ENCODE measurements at regions not wholly inside any gene's neighbourhood (a gene's known extent, or its start where the extent isn't known, plus 50 kb on each side); places are given as distances from the start of the nearest gene placed in this dataset.

DNA sequence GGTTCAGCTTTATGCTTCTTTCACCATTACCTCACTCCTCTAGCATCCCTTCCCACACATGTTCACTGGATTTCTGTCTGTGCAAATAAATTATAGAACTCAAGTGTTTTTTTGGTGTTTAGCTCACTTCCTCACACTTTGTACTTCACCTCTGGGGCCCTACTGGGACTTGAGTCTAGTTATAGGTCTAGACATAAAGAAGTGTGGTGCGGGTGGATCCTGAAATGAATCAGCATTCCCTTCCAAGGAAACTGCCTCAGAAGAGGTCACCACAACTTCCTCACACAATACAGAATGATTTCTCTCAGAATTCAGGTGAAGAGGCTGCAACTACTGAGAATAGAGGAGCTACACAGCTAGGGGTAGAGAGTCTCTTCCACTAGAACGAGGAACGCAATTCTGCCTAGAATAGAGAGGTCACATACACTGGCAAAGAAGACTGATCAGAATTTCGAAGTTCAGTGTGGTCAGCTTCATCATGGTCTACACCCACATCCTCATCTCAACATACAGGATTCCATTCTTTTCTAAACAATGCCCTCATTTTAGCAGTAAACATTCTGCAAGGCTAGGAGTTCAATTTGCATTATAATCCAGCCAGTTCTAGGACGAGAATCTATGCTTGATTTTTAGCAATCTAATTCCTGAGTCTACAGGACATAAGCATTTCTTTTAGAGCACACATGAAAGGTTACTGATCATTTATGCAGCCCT lies 938.7 kb upstream of the PHF14 start:
- Histone ChIP-seq H3K4me3 (ENCODE audit: control insufficient read depth in 2 of 3, extremely low read depth in 1 of 3, insufficient read depth in 2 of 3, low read depth in 1 of 3, low read length in 3 of 3) (no peak overlapping the region), H3K4me1 (ENCODE audit: control insufficient read depth, extremely low read depth, insufficient read depth, low read length) (no peaks in the 10 kb centered on the region), H3K4me2 (ENCODE audit: control insufficient read depth, extremely low read depth, insufficient read depth, low read depth, low read length) (no peak overlapping the region), H4K20me1 (ENCODE audit: control insufficient read depth, extremely low read depth, insufficient read depth, low read length) (no peaks in the 10 kb centered on the region), H3K9me1 (ENCODE audit: control insufficient read depth, extremely low read depth, insufficient read depth, low read length) (no peaks in the 10 kb centered on the region), H3K9ac (ENCODE audit: control insufficient read depth, extremely low read depth, insufficient read depth, low read length) (no peak overlapping the region), H3K9me3 (ENCODE audit: control insufficient read depth, low read depth, low read length) (no peaks in the 10 kb centered on the region), H3K27ac (ENCODE audit: control insufficient read depth, insufficient read depth, low read length) (no peak overlapping the region), H2AFZ (ENCODE audit: control insufficient read depth, low read length) (no peak overlapping the region), H3K27me3 (ENCODE audit: control insufficient read depth, extremely low read depth, insufficient read depth, low read length) (no peaks in the 10 kb centered on the region), H3K79me2 (ENCODE audit: control insufficient read depth, insufficient read depth, low read length) (no peaks in the 10 kb centered on the region), H3K36me3 (ENCODE audit: control insufficient read depth in 2 of 2, extremely low read depth in 1 of 2, insufficient read depth in 2 of 2, low read length in 2 of 2) (no peaks in the 10 kb centered on the region)
- dilution Hi-C loops (cut with MboI; ENCODE audit: extremely low pct_ligation_motif_present, low sequenced_read_pairs): no loop called here
- no peak for TF ChIP-seq EZH2 (IDR thresholded peaks at IDR 0.05; ENCODE audit: low read length)
- TF ChIP-seq, protein P1, sequence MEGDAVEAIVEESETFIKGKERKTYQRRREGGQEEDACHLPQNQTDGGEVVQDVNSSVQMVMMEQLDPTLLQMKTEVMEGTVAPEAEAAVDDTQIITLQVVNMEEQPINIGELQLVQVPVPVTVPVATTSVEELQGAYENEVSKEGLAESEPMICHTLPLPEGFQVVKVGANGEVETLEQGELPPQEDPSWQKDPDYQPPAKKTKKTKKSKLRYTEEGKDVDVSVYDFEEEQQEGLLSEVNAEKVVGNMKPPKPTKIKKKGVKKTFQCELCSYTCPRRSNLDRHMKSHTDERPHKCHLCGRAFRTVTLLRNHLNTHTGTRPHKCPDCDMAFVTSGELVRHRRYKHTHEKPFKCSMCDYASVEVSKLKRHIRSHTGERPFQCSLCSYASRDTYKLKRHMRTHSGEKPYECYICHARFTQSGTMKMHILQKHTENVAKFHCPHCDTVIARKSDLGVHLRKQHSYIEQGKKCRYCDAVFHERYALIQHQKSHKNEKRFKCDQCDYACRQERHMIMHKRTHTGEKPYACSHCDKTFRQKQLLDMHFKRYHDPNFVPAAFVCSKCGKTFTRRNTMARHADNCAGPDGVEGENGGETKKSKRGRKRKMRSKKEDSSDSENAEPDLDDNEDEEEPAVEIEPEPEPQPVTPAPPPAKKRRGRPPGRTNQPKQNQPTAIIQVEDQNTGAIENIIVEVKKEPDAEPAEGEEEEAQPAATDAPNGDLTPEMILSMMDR (optimal IDR thresholded peaks at IDR 0.05 in 1 of 3, IDR thresholded peaks at IDR 0.05 in 1 of 3, conservative IDR thresholded peaks at IDR 0.05 in 1 of 3; ENCODE audit: extremely low read depth in 1 of 3, insufficient read depth in 2 of 3, low read length in 3 of 3): no peak
- no peak for DNase-seq (ENCODE audit: low read depth, low spot score)
- no peak for FAIRE-seq

GRCh38 chr7:10036693-10037092 lies 937.0 kb upstream of the PHF14 start:
- no peak for FAIRE-seq
- Histone ChIP-seq H3K4me3 (ENCODE audit: control insufficient read depth in 2 of 3, extremely low read depth in 1 of 3, insufficient read depth in 2 of 3, low read depth in 1 of 3, low read length in 3 of 3) (no peak overlapping the region), H3K9me1 (ENCODE audit: control insufficient read depth, extremely low read depth, insufficient read depth, low read length) (no peaks in the 10 kb centered on the region), H3K9me3 (ENCODE audit: control insufficient read depth, low read depth, low read length) (no peaks in the 10 kb centered on the region), H3K79me2 (ENCODE audit: control insufficient read depth, insufficient read depth, low read length) (no peaks in the 10 kb centered on the region), H3K4me1 (ENCODE audit: control insufficient read depth, extremely low read depth, insufficient read depth, low read length) (no peaks in the 10 kb centered on the region), H4K20me1 (ENCODE audit: control insufficient read depth, extremely low read depth, insufficient read depth, low read length) (no peaks in the 10 kb centered on the region), H3K27ac (ENCODE audit: control insufficient read depth, insufficient read depth, low read length) (no peak overlapping the region), H3K36me3 (ENCODE audit: control insufficient read depth in 2 of 2, extremely low read depth in 1 of 2, insufficient read depth in 2 of 2, low read length in 2 of 2) (no peaks in the 10 kb centered on the region), H3K4me2 (ENCODE audit: control insufficient read depth, extremely low read depth, insufficient read depth, low read depth, low read length) (no peak overlapping the region), H3K9ac (ENCODE audit: control insufficient read depth, extremely low read depth, insufficient read depth, low read length) (no peak overlapping the region), H2AFZ (ENCODE audit: control insufficient read depth, low read length) (no peak overlapping the region), H3K27me3 (ENCODE audit: control insufficient read depth, extremely low read depth, insufficient read depth, low read length) (no peaks in the 10 kb centered on the region)
- no peak for TF ChIP-seq EZH2 (IDR thresholded peaks at IDR 0.05; ENCODE audit: low read length)
- TF ChIP-seq, protein P1 (optimal IDR thresholded peaks at IDR 0.05 in 1 of 3, IDR thresholded peaks at IDR 0.05 in 1 of 3, conservative IDR thresholded peaks at IDR 0.05 in 1 of 3; ENCODE audit: extremely low read depth in 1 of 3, insufficient read depth in 2 of 3, low read length in 3 of 3): no peak
- dilution Hi-C loops (cut with MboI; ENCODE audit: extremely low pct_ligation_motif_present, low sequenced_read_pairs): no loop called here
- no peak for DNase-seq (ENCODE audit: low read depth, low spot score)

Data from keratinocyte (primary cell).